H1 (cell line): ENCODE measurements at regions not wholly inside any gene's neighbourhood (a gene's known extent, or its start where the extent isn't known, plus 50 kb on each side); places are given as distances from the start of the nearest gene placed in this dataset.

Experiments
- CTCF ChIA-PET: fragments of 300-600 bp; sonication (Branson Sonifier 250); formaldehyde crosslinking; loops from one replicate; lab custom pipeline; 2021; ENCODE audit not compliant: partially characterized antibody; lab: Charles Lee
- POLR2A ChIA-PET: fragments of 300-600 bp; sonication (Branson Sonifier 250); formaldehyde crosslinking; loops from one replicate; lab custom pipeline; 2021; ENCODE audit warnings: inconsistent platforms; ENCODE audit not compliant: partially characterized antibody; lab: Charles Lee
- DNase-seq, 2 experiments: peaks; one replicate each; pipeline versions ENCODE4 v3.0.0 to v3.0.0-alpha.2; 2010 to 2022; ENCODE audit warnings: low spot score in 2 of 2, low read depth in 1 of 2, mixed read lengths in 1 of 2
- FAIRE-seq: peaks from 2 replicates; lab custom pipeline; 2011; peaks lifted over from hg19 to GRCh38; lab: Jason Lieb, UNC
- H2AFZ ChIP-seq: 2 replicates; pipeline ENCODE4 v1.8.1; 2012; ENCODE audit warnings: low read length, inconsistent platforms
- H2AK5ac ChIP-seq: 2 replicates; pipeline ENCODE4 v1.6.1; 2013; ENCODE audit warnings: low read depth, low read length
- H2BK120ac ChIP-seq: replicated peaks from 2 replicates; pipeline ENCODE3; 2013; ENCODE audit warnings: low read depth, low read length, inconsistent platforms
- H2BK12ac ChIP-seq: 2 replicates; pipeline ENCODE4 v1.6.1; 2013; ENCODE audit warnings: low read depth, low read length
- H2BK15ac ChIP-seq: 2 replicates; pipeline ENCODE4 v1.6.1; 2013; ENCODE audit warnings: low read length
- H2BK20ac ChIP-seq: 2 replicates; pipeline ENCODE4 v1.6.1; 2013; ENCODE audit warnings: low read length
- H2BK5ac ChIP-seq: 2 replicates; pipeline ENCODE4 v1.6.1; 2013; ENCODE audit warnings: low read depth, low read length
- H3K14ac ChIP-seq: 2 replicates; pipeline ENCODE4 v1.6.1; 2013; ENCODE audit warnings: inconsistent platforms; ENCODE audit not compliant: insufficient read length
- H3K18ac ChIP-seq: 2 replicates; pipeline ENCODE4 v1.6.1; 2013; ENCODE audit warnings: low read length; ENCODE audit errors: extremely low read depth
- H3K23ac ChIP-seq: 2 replicates; pipeline ENCODE4 v1.6.1; 2013; ENCODE audit warnings: inconsistent platforms; ENCODE audit not compliant: insufficient read length
- H3K23me2 ChIP-seq: 2 replicates; pipeline ENCODE4 v1.6.1; 2013; ENCODE audit warnings: low read depth, low read length
- H3K27ac ChIP-seq: 2 replicates; pipeline ENCODE4 v1.6.1; 2011; ENCODE audit warnings: low read depth, low read length, inconsistent platforms
- H3K27me3 ChIP-seq, 4 experiments: replicated peaks in 1 of 4; 1 replicate in 1 of 4; 2 replicates in 3 of 4; pipeline versions ENCODE4 v1.6.1 to v1.8.1; 2011 to 2013; ENCODE audit warnings: low read length in 3 of 4, mild to moderate bottlenecking in 3 of 4, inconsistent platforms in 2 of 4, mixed read lengths in 2 of 4, moderate library complexity in 1 of 4; ENCODE audit not compliant: control insufficient read depth in 3 of 4, insufficient read depth in 3 of 4; ENCODE audit errors: extremely low read depth in 1 of 4
- H3K36me3 ChIP-seq, 4 experiments: 2 replicates each; pipeline versions ENCODE4 v1.6.1 to v1.8.1; 2011 to 2013; ENCODE audit warnings: mild to moderate bottlenecking in 4 of 4, low read length in 3 of 4, moderate library complexity in 2 of 4, control low read depth in 1 of 4, inconsistent platforms in 1 of 4; ENCODE audit not compliant: insufficient read depth in 4 of 4, control insufficient read depth in 2 of 4
- H3K4ac ChIP-seq: replicated peaks from 2 replicates; pipeline ENCODE3; 2013; ENCODE audit warnings: low read length, low read depth, mixed read lengths, inconsistent platforms; ENCODE audit not compliant: insufficient read length
- H3K4me1 ChIP-seq, 4 experiments: replicated peaks in 1 of 4; 1 replicate in 1 of 4; 2 replicates in 3 of 4; pipeline versions ENCODE4 v1.6.1 to v1.8.1; 2011 to 2013; ENCODE audit warnings: low read length in 3 of 4, inconsistent platforms in 2 of 4, mixed read lengths in 1 of 4; ENCODE audit not compliant: insufficient read depth in 4 of 4, control insufficient read depth in 3 of 4
- H3K4me2 ChIP-seq, 2 experiments: 2 replicates each; pipeline versions ENCODE4 v1.6.1 to v1.8.1; 2011 to 2013; ENCODE audit warnings: low read depth in 2 of 2, low read length in 2 of 2, control low read depth in 1 of 2, inconsistent platforms in 1 of 2, mild to moderate bottlenecking in 1 of 2; ENCODE audit not compliant: insufficient read depth in 1 of 2
- H3K4me3 ChIP-seq, 4 experiments: fragments of 200-600, 300-600 bp in 1 of 4; sonication (generic), shearing (Covaris generic), sonication (Bioruptor Twin) in 1 of 4; 2 replicates each; pipeline versions ENCODE4 v1.5.1 to v1.8.1; 2011 to 2016; ENCODE audit warnings: low read length in 4 of 4, low read depth in 3 of 4, control low read depth in 2 of 4, inconsistent platforms in 2 of 4, mild to moderate bottlenecking in 2 of 4, mixed read lengths in 1 of 4, moderate library complexity in 1 of 4; ENCODE audit not compliant: insufficient read depth in 2 of 4; ENCODE audit errors: extremely low read depth in 1 of 4
- H3K56ac ChIP-seq: replicated peaks from 2 replicates; pipeline ENCODE3; 2013; ENCODE audit warnings: low read depth, mild to moderate bottlenecking, mixed read lengths, low read length, inconsistent platforms; ENCODE audit not compliant: insufficient read length
- H3K79me1 ChIP-seq: 2 replicates; pipeline ENCODE4 v1.6.1; 2013; ENCODE audit warnings: low read depth, low read length, control low read depth
- H3K79me2 ChIP-seq, 2 experiments: 2 replicates each; pipeline versions ENCODE4 v1.6.1 to v1.8.1; 2012 to 2013; ENCODE audit warnings: low read length in 2 of 2, mild to moderate bottlenecking in 2 of 2, inconsistent platforms in 1 of 2; ENCODE audit not compliant: insufficient read depth in 2 of 2, control insufficient read depth in 1 of 2
- H3K9ac ChIP-seq, 4 experiments: replicated peaks in 1 of 4; 1 replicate in 1 of 4; 2 replicates in 3 of 4; pipeline versions ENCODE4 v1.6.1 to v1.8.1; 2011 to 2013; ENCODE audit warnings: low read depth in 3 of 4, low read length in 3 of 4, control low read depth in 2 of 4, mild to moderate bottlenecking in 2 of 4, moderate library complexity in 2 of 4, inconsistent platforms in 1 of 4; ENCODE audit errors: extremely low read depth in 1 of 4
- H3K9me3 ChIP-seq, 2 experiments: 2 replicates each; pipeline versions ENCODE4 v1.6.1 to v1.8.1; 2012 to 2013; ENCODE audit warnings: mild to moderate bottlenecking in 2 of 2, moderate library complexity in 2 of 2, control low read depth in 1 of 2, inconsistent platforms in 1 of 2, low read depth in 1 of 2, low read length in 1 of 2, mixed read lengths in 1 of 2; ENCODE audit not compliant: insufficient read depth in 2 of 2
- H4K20me1 ChIP-seq, 2 experiments: replicated peaks in 1 of 2; 2 replicates each; pipeline versions ENCODE3 to v1.8.1; 2011 to 2013; ENCODE audit warnings: inconsistent platforms in 2 of 2, low read length in 2 of 2, mild to moderate bottlenecking in 1 of 2; ENCODE audit not compliant: insufficient read depth in 2 of 2, control insufficient read depth in 1 of 2
- H4K5ac ChIP-seq: 2 replicates; pipeline ENCODE4 v1.6.1; 2013; ENCODE audit warnings: low read length, low read depth, mixed read lengths, inconsistent platforms; ENCODE audit not compliant: insufficient read length
- H4K8ac ChIP-seq: 2 replicates; pipeline ENCODE4 v1.8.0; 2013; ENCODE audit warnings: mild to moderate bottlenecking, moderate library complexity, low read length, inconsistent platforms; ENCODE audit not compliant: insufficient read depth; ENCODE audit errors: extremely low read depth
- H4K91ac ChIP-seq: replicated peaks from 2 replicates; pipeline ENCODE3; 2013; ENCODE audit warnings: low read length, mixed read lengths, inconsistent platforms; ENCODE audit not compliant: insufficient read length
- BCL11A ChIP-seq, 2 experiments: IDR thresholded peaks; one replicate each; pipeline ENCODE4 v1.6.1; 2011; ENCODE audit warnings: low read depth in 2 of 2, low read length in 2 of 2, mild to moderate bottlenecking in 2 of 2
- EGR1 ChIP-seq: IDR thresholded peaks from 2 replicates; pipeline ENCODE4 v1.6.1; 2011; ENCODE audit warnings: low read depth, low read length, borderline replicate concordance
- EP300 ChIP-seq, 2 experiments: IDR thresholded peaks; 1 replicate in 1 of 2; 2 replicates in 1 of 2; pipeline ENCODE4 v1.6.1; 2011 to 2012; ENCODE audit warnings: low read depth in 2 of 2, low read length in 2 of 2, mild to moderate bottlenecking in 2 of 2, borderline replicate concordance in 1 of 2, inconsistent platforms in 1 of 2, moderate library complexity in 1 of 2
- HDAC6 ChIP-seq: IDR thresholded peaks from one replicate; pipeline ENCODE4 v1.7.1; 2012; ENCODE audit warnings: low read depth, mild to moderate bottlenecking, inconsistent platforms, low read length, moderate library complexity
- PHF8 ChIP-seq: fragments of 200-600 bp; sonication (generic); conservative IDR thresholded peaks from 2 replicates; pipeline ENCODE4 v1.7.1; 2012; ENCODE audit warnings: low read depth, mild to moderate bottlenecking, inconsistent platforms, low read length, moderate library complexity
- POLR2A ChIP-seq, 2 experiments: IDR thresholded peaks; 1 replicate in 1 of 2; 2 replicates in 1 of 2; pipeline ENCODE4 v1.6.1; 2011; ENCODE audit warnings: low read depth in 2 of 2, low read length in 2 of 2, mild to moderate bottlenecking in 2 of 2; ENCODE audit errors: control extremely low read depth in 1 of 2
- RNF2 ChIP-seq: fragments of 200-900, 300-1000 bp; sonication (generic); IDR thresholded peaks from 2 replicates; pipeline ENCODE4 v1.7.1; 2016; ENCODE audit warnings: borderline replicate concordance, low read depth, mild to moderate bottlenecking, antibody characterized with exemption, low read length; ENCODE audit not compliant: poor library complexity, severe bottlenecking; ENCODE audit errors: missing control alignments
- SP2 ChIP-seq: IDR thresholded peaks from 2 replicates; pipeline ENCODE4 v1.6.1; 2012; ENCODE audit warnings: mild to moderate bottlenecking, low read length, inconsistent platforms
- TAF7 ChIP-seq: optimal IDR thresholded peaks from 2 replicates; pipeline ENCODE3; 2011; ENCODE audit warnings: low read depth, mild to moderate bottlenecking, inconsistent platforms, low read length, moderate library complexity, borderline replicate concordance
- YY1 ChIP-seq: IDR thresholded peaks from 2 replicates; pipeline ENCODE4 v1.6.1; 2011; ENCODE audit warnings: low read depth, mild to moderate bottlenecking, low read length
- WGBS, 2 experiments: shearing (Covaris generic) in 1 of 2; methylation state at CpG; one replicate each; pipeline versions ENCODE4 v1.1.6 to v1.1.7; 2013 to 2015; ENCODE audit warnings: low lambda C conversion rate in 2 of 2, mixed read lengths in 2 of 2, inconsistent platforms in 1 of 2, low coverage in 1 of 2, missing lambda C conversion rate in 1 of 2; ENCODE audit not compliant: insufficient replicate concordance in 2 of 2, insufficient coverage in 1 of 2, insufficient read length in 1 of 2; ENCODE audit errors: extremely low coverage in 1 of 2, missing lambda C conversion rate in 1 of 2; 5-methylcytosine and 5-hydroxymethylcytosine counted together

- 86% methylated on average over 4 of the region's 4 CpGs; no CpG with 5 or more reads in 1 of the 2 experiments for WGBS, 2 experiments
- H3K27ac ChIP-seq, result no peak overlapping the region
- no peak for FAIRE-seq
- H3K4me2 ChIP-seq, result no peak overlapping the region
- no peak overlapping the region for H2BK12ac ChIP-seq
- POLR2A ChIA-PET, result no interaction called here
- H4K5ac ChIP-seq, result no peak overlapping the region
- no peak overlapping the region for H3K14ac ChIP-seq
- no peaks in the 10 kb centered on the region for H3K4me1 ChIP-seq
- no peaks in the 10 kb centered on the region for H3K27me3 ChIP-seq
- H3K23me2 ChIP-seq, result no peaks in the 10 kb centered on the region
- no peak overlapping the region for H2AFZ ChIP-seq
- no peak overlapping the region for H3K56ac ChIP-seq
- no peaks in the 10 kb centered on the region for H4K20me1 ChIP-seq
- H2BK120ac ChIP-seq, result no peak overlapping the region
- no peak overlapping the region for H3K4ac ChIP-seq
- no peak overlapping the region for H2BK20ac ChIP-seq
- no peaks in the 10 kb centered on the region for H3K36me3 ChIP-seq
- no peak overlapping the region for H2BK5ac ChIP-seq
- no peak for DNase-seq
- no peaks in the 10 kb centered on the region for H3K9me3 ChIP-seq
- no peak overlapping the region for H4K8ac ChIP-seq
- no peaks in the 10 kb centered on the region for H3K79me2 ChIP-seq
- TF ChIP-seq POLR2A (IDR thresholded peaks at IDR 0.05; ENCODE audit: control extremely low read depth in 1 of 2, low read depth in 2 of 2, low read length in 2 of 2) (no peak), SP2 (no peak), RNF2 (no peak), PHF8 (no peak), EP300 (IDR thresholded peaks at IDR 0.05; ENCODE audit: borderline replicate concordance in 1 of 2, low read depth in 2 of 2, low read length in 2 of 2) (no peak), HDAC6 (no peak), YY1 (no peak), BCL11A (IDR thresholded peaks at IDR 0.05; ENCODE audit: low read depth in 2 of 2, low read length in 2 of 2) (no peak), EGR1 (no peak), TAF7 (no peak)
- TF ChIP-seq, all 59 proteins: peak for 0
- H3K9ac ChIP-seq, result no peak overlapping the region
- no peak overlapping the region for H4K91ac ChIP-seq
- no peak overlapping the region for H3K18ac ChIP-seq
- H3K23ac ChIP-seq, result no peak overlapping the region
- H2AK5ac ChIP-seq, result no peak overlapping the region
- H3K4me3 ChIP-seq, result no peak overlapping the region
- CTCF ChIA-PET, result no interaction called here
- H3K79me1 ChIP-seq, result no peaks in the 10 kb centered on the region
- no peak overlapping the region for H2BK15ac ChIP-seq
Measured at GRCh38 chr14:26344596-26344995, 253.2 kb downstream of the NOVA1 start.
